ENCODE measurements at regions not wholly inside any gene's neighbourhood (a gene's known extent, or its start where the extent isn't known, plus 50 kb on each side); places are given as distances from the start of the nearest gene placed in this dataset.
"Not testable (repeated sequence)": the region's sequence is repeated elsewhere in the genome, so short reads cannot be mapped to it uniquely, and the experiment has no call there.

GRCh38 chr7:69285854-69286253 lies 312.4 kb upstream of the AUTS2 start:
- no peak for DNase-seq
- no peaks in the 10 kb centered on the region for H3K36me3 ChIP-seq (ENCODE audit: control insufficient read depth, insufficient read depth, low read length)
- no peak overlapping the region for H3K4me3 ChIP-seq (ENCODE audit: insufficient read depth, low read depth, low read length, poor library complexity, severe bottlenecking)
- H3K27me3 ChIP-seq (replicated peaks; ENCODE audit: control insufficient read depth, insufficient read depth, low read length, poor library complexity, severe bottlenecking) = no peaks in the 10 kb centered on the region
- H3K9me3 ChIP-seq (ENCODE audit: control insufficient read depth, low read length) = no peaks in the 10 kb centered on the region
- H3K4me1 ChIP-seq (ENCODE audit: control insufficient read depth, insufficient read depth, low read length, poor library complexity, severe bottlenecking) = no peaks in the 10 kb centered on the region
- no peak overlapping the region for H3K27ac ChIP-seq (ENCODE audit: insufficient read depth, low read length, poor library complexity, severe bottlenecking)

DNA sequence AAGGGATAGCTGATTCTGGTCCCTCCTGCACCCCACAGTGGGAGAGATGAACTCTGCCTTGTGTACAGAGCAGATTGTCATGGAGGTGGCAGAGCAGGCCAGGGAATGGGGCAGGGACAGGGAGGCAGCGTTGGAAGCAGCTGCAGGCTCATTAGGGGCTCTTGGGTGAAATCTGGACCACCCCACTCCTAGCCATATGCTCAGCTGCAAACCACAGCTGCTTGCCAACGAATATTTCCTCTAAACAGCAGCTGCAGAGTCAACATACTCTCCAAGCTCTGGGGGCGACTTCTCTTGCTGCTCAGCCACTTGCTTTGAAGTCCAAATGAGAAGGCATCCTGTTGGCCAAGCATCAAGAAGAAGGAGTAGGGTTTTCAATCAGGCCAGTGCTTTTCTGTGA lies 302.3 kb upstream of the AUTS2 start:
- H3K9me3 ChIP-seq (ENCODE audit: control insufficient read depth, low read length) = no peaks in the 10 kb centered on the region
- H3K4me1 ChIP-seq (ENCODE audit: control insufficient read depth, insufficient read depth, low read length, poor library complexity, severe bottlenecking) = no peaks in the 10 kb centered on the region
- H3K36me3 ChIP-seq (ENCODE audit: control insufficient read depth, insufficient read depth, low read length) = no peaks in the 10 kb centered on the region
- no peaks in the 10 kb centered on the region for H3K27me3 ChIP-seq (replicated peaks; ENCODE audit: control insufficient read depth, insufficient read depth, low read length, poor library complexity, severe bottlenecking)
- DNase-seq = no peak
- no peak overlapping the region for H3K27ac ChIP-seq (ENCODE audit: insufficient read depth, low read length, poor library complexity, severe bottlenecking)
- no peak overlapping the region for H3K4me3 ChIP-seq (ENCODE audit: insufficient read depth, low read depth, low read length, poor library complexity, severe bottlenecking)

DNA sequence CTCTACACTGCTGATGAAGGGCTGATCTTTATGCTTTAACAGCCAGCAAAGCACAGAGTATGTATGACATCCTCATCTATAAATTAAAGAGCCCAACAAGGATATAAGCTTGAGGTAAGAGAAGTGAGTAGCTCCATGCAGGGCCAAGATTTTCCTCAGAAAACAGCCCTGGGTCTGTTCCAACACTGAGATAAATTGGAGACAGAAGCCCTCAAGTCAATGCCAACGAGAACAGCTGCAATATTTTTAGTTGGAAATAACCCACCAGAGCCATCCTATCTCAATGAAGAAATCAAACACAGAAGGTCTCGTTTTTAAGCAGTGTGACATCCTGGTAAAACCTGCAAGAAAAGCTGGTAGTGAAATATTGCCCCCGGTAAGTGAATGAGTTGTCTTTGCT lies 297.0 kb upstream of the AUTS2 start:
- Histone ChIP-seq H3K9me3 (ENCODE audit: control insufficient read depth, low read length) (no peaks in the 10 kb centered on the region), H3K36me3 (ENCODE audit: control insufficient read depth, insufficient read depth, low read length) (no peaks in the 10 kb centered on the region), H3K27ac (ENCODE audit: insufficient read depth, low read length, poor library complexity, severe bottlenecking) (no peak overlapping the region), H3K27me3 (replicated peaks; ENCODE audit: control insufficient read depth, insufficient read depth, low read length, poor library complexity, severe bottlenecking) (no peaks in the 10 kb centered on the region), H3K4me1 (ENCODE audit: control insufficient read depth, insufficient read depth, low read length, poor library complexity, severe bottlenecking) (no peaks in the 10 kb centered on the region), H3K4me3 (ENCODE audit: insufficient read depth, low read depth, low read length, poor library complexity, severe bottlenecking) (no peak overlapping the region)
- DNase-seq = no peak

DNA sequence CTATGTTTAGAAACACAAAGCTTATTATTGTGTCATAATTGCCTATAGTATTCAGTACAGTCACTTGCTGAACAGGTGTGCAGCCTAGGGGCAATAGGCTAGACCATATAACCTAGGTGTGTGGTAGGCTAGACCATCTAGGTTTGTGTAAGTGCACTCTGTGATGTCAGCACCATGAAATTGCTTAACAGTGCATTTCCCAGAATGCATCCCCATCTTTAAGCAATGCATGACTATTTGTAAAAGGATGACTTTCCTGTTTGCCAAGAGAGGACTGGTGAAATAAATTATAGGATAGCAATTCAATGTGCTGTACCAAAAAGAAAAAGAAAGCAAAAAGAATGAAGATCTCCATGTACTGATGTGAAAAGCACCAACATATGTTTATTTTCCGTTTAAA lies 288.7 kb upstream of the AUTS2 start:
- H3K4me3 ChIP-seq (ENCODE audit: insufficient read depth, low read depth, low read length, poor library complexity, severe bottlenecking) = no peak overlapping the region
- H3K27ac ChIP-seq (ENCODE audit: insufficient read depth, low read length, poor library complexity, severe bottlenecking) = no peak overlapping the region
- no peaks in the 10 kb centered on the region for H3K27me3 ChIP-seq (replicated peaks; ENCODE audit: control insufficient read depth, insufficient read depth, low read length, poor library complexity, severe bottlenecking)
- H3K9me3 ChIP-seq (ENCODE audit: control insufficient read depth, low read length) = no peaks in the 10 kb centered on the region
- H3K4me1 ChIP-seq (ENCODE audit: control insufficient read depth, insufficient read depth, low read length, poor library complexity, severe bottlenecking) = no peaks in the 10 kb centered on the region
- DNase-seq = no peak
- H3K36me3 ChIP-seq (ENCODE audit: control insufficient read depth, insufficient read depth, low read length) = no peaks in the 10 kb centered on the region

DNA sequence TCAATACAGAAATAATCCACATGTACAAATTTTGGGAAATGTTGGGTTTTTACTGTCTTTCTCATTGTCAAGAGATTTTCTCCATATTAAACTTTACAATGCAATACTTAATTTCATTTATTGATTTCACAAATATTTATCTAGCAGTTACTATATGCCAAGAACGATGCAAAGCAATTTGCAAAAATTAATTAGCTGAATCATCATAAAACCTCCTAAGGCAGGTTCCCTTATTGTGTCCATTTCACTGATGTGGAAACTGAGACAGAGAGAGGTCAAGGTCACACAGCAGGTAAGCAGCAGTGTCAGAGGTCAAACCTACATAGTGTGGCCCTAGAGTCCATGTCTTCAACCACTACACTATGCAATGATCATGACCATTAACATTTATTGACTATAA lies 286.8 kb upstream of the AUTS2 start:
- Histone ChIP-seq H3K4me3 (ENCODE audit: insufficient read depth, low read depth, low read length, poor library complexity, severe bottlenecking) (no peak overlapping the region), H3K36me3 (ENCODE audit: control insufficient read depth, insufficient read depth, low read length) (no peaks in the 10 kb centered on the region), H3K4me1 (ENCODE audit: control insufficient read depth, insufficient read depth, low read length, poor library complexity, severe bottlenecking) (no peaks in the 10 kb centered on the region), H3K9me3 (ENCODE audit: control insufficient read depth, low read length) (no peaks in the 10 kb centered on the region), H3K27me3 (replicated peaks; ENCODE audit: control insufficient read depth, insufficient read depth, low read length, poor library complexity, severe bottlenecking) (no peaks in the 10 kb centered on the region), H3K27ac (ENCODE audit: insufficient read depth, low read length, poor library complexity, severe bottlenecking) (no peak overlapping the region)
- no peak for DNase-seq

- not testable (repeated sequence) for H3K9me3 ChIP-seq (ENCODE audit: control insufficient read depth, low read length); H3K27me3 ChIP-seq (replicated peaks; ENCODE audit: control insufficient read depth, insufficient read depth, low read length, poor library complexity, severe bottlenecking); H3K36me3 ChIP-seq (ENCODE audit: control insufficient read depth, insufficient read depth, low read length); H3K27ac ChIP-seq (ENCODE audit: insufficient read depth, low read length, poor library complexity, severe bottlenecking); H3K4me1 ChIP-seq (ENCODE audit: control insufficient read depth, insufficient read depth, low read length, poor library complexity, severe bottlenecking); DNase-seq; H3K4me3 ChIP-seq (ENCODE audit: insufficient read depth, low read depth, low read length, poor library complexity, severe bottlenecking)
Measured at GRCh38 chr7:69313852-69314251, 284.4 kb upstream of the AUTS2 start.

- no peaks in the 10 kb centered on the region for H3K4me1 ChIP-seq (ENCODE audit: control insufficient read depth, insufficient read depth, low read length, poor library complexity, severe bottlenecking)
- no peak overlapping the region for H3K27ac ChIP-seq (ENCODE audit: insufficient read depth, low read length, poor library complexity, severe bottlenecking)
- H3K9me3 ChIP-seq (ENCODE audit: control insufficient read depth, low read length) = no peaks in the 10 kb centered on the region
- no peaks in the 10 kb centered on the region for H3K36me3 ChIP-seq (ENCODE audit: control insufficient read depth, insufficient read depth, low read length)
- H3K4me3 ChIP-seq (ENCODE audit: insufficient read depth, low read depth, low read length, poor library complexity, severe bottlenecking) = no peak overlapping the region
- H3K27me3 ChIP-seq (replicated peaks; ENCODE audit: control insufficient read depth, insufficient read depth, low read length, poor library complexity, severe bottlenecking) = no peaks in the 10 kb centered on the region
- DNase-seq = no peak
Measured at GRCh38 chr7:69318794-69319193, 279.5 kb upstream of the AUTS2 start.

DNA sequence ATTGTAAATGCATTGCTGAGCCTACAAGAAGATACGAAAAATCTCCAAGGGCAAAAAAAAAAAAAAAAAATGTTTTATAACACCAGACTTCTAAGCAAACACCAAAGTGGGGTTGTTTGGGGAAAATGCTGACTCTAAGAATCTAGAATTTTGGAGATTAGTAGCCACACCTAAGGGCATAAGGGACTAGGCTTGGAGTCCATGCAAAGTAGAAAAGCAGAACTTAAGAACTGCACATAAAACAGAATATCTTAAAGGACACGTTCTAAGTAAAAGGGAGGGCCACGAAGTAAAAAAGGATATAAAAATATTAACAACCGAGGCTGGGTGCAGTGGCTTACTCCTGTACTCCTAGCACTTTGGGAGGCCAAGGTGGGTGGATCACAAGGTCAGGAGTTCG lies 269.8 kb upstream of the AUTS2 start:
- no peaks in the 10 kb centered on the region for H3K9me3 ChIP-seq (ENCODE audit: control insufficient read depth, low read length)
- H3K4me1 ChIP-seq (ENCODE audit: control insufficient read depth, insufficient read depth, low read length, poor library complexity, severe bottlenecking) = no peaks in the 10 kb centered on the region
- H3K36me3 ChIP-seq (ENCODE audit: control insufficient read depth, insufficient read depth, low read length) = no peaks in the 10 kb centered on the region
- H3K27ac ChIP-seq (ENCODE audit: insufficient read depth, low read length, poor library complexity, severe bottlenecking) = no peak overlapping the region
- no peaks in the 10 kb centered on the region for H3K27me3 ChIP-seq (replicated peaks; ENCODE audit: control insufficient read depth, insufficient read depth, low read length, poor library complexity, severe bottlenecking)
- H3K4me3 ChIP-seq (ENCODE audit: insufficient read depth, low read depth, low read length, poor library complexity, severe bottlenecking) = no peak overlapping the region
- DNase-seq = no peak

DNA sequence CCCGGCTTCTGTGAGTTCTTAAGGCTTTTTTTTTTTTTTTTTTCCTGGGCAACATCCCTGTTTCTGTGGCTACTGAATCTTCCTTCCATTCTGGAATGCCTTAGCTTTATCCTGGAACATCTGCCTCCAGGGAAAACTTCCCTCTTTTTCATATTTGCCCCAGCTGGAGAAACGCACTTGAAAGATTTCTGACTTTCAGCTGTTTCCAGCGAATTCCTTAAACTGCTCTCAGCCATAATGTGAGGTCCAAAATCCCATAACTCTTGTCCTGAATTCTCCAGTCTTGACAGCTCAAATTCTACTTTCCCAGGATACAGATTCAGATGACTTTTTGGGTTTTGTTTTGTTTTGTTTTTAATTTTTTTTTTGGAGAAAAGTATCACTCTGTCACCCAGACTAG lies 263.6 kb upstream of the AUTS2 start:
- no peaks in the 10 kb centered on the region for H3K4me1 ChIP-seq (ENCODE audit: control insufficient read depth, insufficient read depth, low read length, poor library complexity, severe bottlenecking)
- DNase-seq = no peak
- H3K27me3 ChIP-seq (replicated peaks; ENCODE audit: control insufficient read depth, insufficient read depth, low read length, poor library complexity, severe bottlenecking) = no peaks in the 10 kb centered on the region
- H3K27ac ChIP-seq (ENCODE audit: insufficient read depth, low read length, poor library complexity, severe bottlenecking) = no peak overlapping the region
- H3K36me3 ChIP-seq (ENCODE audit: control insufficient read depth, insufficient read depth, low read length) = no peaks in the 10 kb centered on the region
- no peaks in the 10 kb centered on the region for H3K9me3 ChIP-seq (ENCODE audit: control insufficient read depth, low read length)
- H3K4me3 ChIP-seq (ENCODE audit: insufficient read depth, low read depth, low read length, poor library complexity, severe bottlenecking) = no peak overlapping the region

GRCh38 chr7:69335331-69335730 lies 262.9 kb upstream of the AUTS2 start:
- no peak for DNase-seq
- Histone ChIP-seq H3K27ac (ENCODE audit: insufficient read depth, low read length, poor library complexity, severe bottlenecking) (no peak overlapping the region), H3K36me3 (ENCODE audit: control insufficient read depth, insufficient read depth, low read length) (no peaks in the 10 kb centered on the region), H3K9me3 (ENCODE audit: control insufficient read depth, low read length) (no peaks in the 10 kb centered on the region), H3K4me1 (ENCODE audit: control insufficient read depth, insufficient read depth, low read length, poor library complexity, severe bottlenecking) (no peaks in the 10 kb centered on the region), H3K27me3 (replicated peaks; ENCODE audit: control insufficient read depth, insufficient read depth, low read length, poor library complexity, severe bottlenecking) (no peaks in the 10 kb centered on the region), H3K4me3 (ENCODE audit: insufficient read depth, low read depth, low read length, poor library complexity, severe bottlenecking) (no peak overlapping the region)

- DNase-seq = no peak
- Histone ChIP-seq H3K9me3 (ENCODE audit: control insufficient read depth, low read length) (no peaks in the 10 kb centered on the region), H3K27me3 (replicated peaks; ENCODE audit: control insufficient read depth, insufficient read depth, low read length, poor library complexity, severe bottlenecking) (no peaks in the 10 kb centered on the region), H3K36me3 (ENCODE audit: control insufficient read depth, insufficient read depth, low read length) (no peaks in the 10 kb centered on the region), H3K27ac (ENCODE audit: insufficient read depth, low read length, poor library complexity, severe bottlenecking) (no peak overlapping the region), H3K4me3 (ENCODE audit: insufficient read depth, low read depth, low read length, poor library complexity, severe bottlenecking) (no peak overlapping the region), H3K4me1 (ENCODE audit: control insufficient read depth, insufficient read depth, low read length, poor library complexity, severe bottlenecking) (no peaks in the 10 kb centered on the region)
Measured at GRCh38 chr7:69336976-69337375, 261.3 kb upstream of the AUTS2 start.
